NT2/D1 (cell line): ENCODE measurements at regions not wholly inside any gene's neighbourhood (a gene's known extent, or its start where the extent isn't known, plus 50 kb on each side); places are given as distances from the start of the nearest gene placed in this dataset.

Experiments
- SUZ12 ChIP-seq: IDR thresholded peaks from 2 replicates; pipeline ENCODE4 v1.6.1; 2011; ENCODE audit not compliant: insufficient read length, insufficient read depth; ENCODE audit errors: extremely low read depth
- YY1 ChIP-seq: IDR thresholded peaks from 2 replicates; pipeline ENCODE4 v1.6.1; 2011; ENCODE audit not compliant: insufficient read length, insufficient read depth
- ZNF274 ChIP-seq: IDR thresholded peaks from 2 replicates; pipeline ENCODE4 v1.6.1; 2011; ENCODE audit warnings: mild to moderate bottlenecking, low read depth, low read length

DNA sequence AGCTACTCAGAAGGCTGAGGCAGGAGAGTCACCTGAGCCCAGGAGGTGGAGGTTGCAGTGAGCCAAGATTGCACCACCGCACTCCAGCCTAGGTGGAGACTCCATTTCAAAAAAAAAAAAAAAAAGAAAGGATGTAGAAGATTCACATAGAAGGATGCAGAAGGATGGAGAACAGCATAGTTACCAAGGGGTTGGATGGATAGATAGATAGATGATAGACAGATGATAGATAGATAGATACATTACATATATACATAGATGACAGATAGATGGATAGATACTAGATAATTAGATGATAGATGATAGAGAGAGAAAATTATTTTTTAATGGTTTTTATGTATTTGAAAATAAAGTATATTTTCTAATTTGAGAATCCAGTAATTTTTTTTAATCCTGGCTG lies 160.7 kb upstream of the ARID1B start:
- no peak for TF ChIP-seq ZNF274
- TF ChIP-seq YY1 = no peak
- no peak for TF ChIP-seq SUZ12
